GM12865 (cell line): ENCODE measurements at regions not wholly inside any gene's neighbourhood (a gene's known extent, or its start where the extent isn't known, plus 50 kb on each side); places are given as distances from the start of the nearest gene placed in this dataset.

Experiments
- DNase-seq: peaks from one replicate; pipeline ENCODE4 v3.0.0; 2010; ENCODE audit warnings: low read depth
- H3K4me3 ChIP-seq: 2 replicates; pipeline ENCODE4 v1.5.1; 2011; ENCODE audit warnings: mild to moderate bottlenecking, low read depth, low read length, control low read depth
- TF ChIP-seq, protein P1 (sequence below): IDR thresholded peaks from 2 replicates; pipeline ENCODE4 v1.5.1; 2011; ENCODE audit warnings: low read length, control low read depth, low read depth, inconsistent platforms; ENCODE audit not compliant: insufficient read depth; ENCODE audit errors: missing control alignments

DNA sequence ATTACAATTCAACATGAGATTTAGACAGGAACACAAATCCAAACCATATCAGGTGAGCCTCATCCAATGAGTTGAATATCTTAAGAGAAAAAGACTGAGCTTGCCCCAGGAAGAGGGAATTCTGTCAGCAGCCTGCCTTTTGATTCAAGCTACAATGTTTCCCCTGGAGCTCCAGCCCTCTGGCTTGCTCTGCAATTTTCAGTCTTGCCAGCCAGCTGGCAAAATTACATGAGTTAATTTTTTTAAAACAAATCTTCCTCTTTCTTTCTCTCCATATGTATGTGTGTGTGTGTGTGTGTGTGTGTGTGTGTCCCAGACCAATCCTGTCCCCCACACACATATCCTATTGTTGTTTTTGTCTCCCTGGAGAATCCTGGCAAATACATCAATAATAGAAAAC, 313.2 kb downstream of the CDH10 start:
- no peak overlapping the region for H3K4me3 ChIP-seq
- TF ChIP-seq, protein P1, sequence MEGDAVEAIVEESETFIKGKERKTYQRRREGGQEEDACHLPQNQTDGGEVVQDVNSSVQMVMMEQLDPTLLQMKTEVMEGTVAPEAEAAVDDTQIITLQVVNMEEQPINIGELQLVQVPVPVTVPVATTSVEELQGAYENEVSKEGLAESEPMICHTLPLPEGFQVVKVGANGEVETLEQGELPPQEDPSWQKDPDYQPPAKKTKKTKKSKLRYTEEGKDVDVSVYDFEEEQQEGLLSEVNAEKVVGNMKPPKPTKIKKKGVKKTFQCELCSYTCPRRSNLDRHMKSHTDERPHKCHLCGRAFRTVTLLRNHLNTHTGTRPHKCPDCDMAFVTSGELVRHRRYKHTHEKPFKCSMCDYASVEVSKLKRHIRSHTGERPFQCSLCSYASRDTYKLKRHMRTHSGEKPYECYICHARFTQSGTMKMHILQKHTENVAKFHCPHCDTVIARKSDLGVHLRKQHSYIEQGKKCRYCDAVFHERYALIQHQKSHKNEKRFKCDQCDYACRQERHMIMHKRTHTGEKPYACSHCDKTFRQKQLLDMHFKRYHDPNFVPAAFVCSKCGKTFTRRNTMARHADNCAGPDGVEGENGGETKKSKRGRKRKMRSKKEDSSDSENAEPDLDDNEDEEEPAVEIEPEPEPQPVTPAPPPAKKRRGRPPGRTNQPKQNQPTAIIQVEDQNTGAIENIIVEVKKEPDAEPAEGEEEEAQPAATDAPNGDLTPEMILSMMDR, result no peak
- no peak for DNase-seq

DNA sequence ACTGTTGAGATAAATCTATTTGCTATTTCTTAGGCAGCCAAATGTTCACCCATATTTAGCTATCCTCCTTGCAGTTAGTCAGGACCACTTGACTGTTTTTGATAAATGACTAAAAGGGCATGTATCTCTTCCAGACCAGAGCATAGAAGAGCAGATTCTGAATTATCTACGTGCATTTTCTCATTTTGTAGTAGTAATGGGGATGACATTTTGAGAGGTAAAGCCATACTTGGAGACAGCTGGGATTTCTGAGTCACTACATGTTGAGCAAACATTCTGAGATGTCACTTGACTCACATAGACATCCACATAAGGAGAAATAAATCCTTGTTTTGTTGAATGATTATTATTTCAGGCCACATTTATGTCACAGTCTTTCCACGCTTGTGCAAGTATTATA, 297.6 kb downstream of the CDH10 start:
- no peak overlapping the region for H3K4me3 ChIP-seq
- TF ChIP-seq, protein P1, result no peak
- DNase-seq, result no peak

DNA sequence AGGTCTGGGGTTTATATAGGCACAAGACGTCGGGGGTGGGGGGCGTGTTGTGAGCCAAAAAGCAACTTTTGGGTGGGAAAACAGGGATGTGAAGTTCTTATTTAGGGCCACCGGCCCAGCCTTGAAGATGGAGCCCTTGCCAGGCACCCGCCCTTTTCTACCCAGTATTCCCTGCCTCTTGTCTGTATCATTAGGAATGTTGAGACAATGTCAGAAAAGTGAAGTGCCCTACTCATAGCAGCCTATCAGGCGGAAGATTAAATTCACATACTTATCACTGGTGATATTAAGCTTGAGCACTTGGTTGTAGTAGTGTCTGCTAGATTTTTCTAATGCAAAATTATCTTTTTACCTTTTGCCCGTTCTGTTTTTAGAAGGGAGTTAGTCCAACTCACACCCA, 293.5 kb downstream of the CDH10 start:
- no peak for DNase-seq
- no peak overlapping the region for H3K4me3 ChIP-seq
- TF ChIP-seq, protein P1, result no peak

DNA sequence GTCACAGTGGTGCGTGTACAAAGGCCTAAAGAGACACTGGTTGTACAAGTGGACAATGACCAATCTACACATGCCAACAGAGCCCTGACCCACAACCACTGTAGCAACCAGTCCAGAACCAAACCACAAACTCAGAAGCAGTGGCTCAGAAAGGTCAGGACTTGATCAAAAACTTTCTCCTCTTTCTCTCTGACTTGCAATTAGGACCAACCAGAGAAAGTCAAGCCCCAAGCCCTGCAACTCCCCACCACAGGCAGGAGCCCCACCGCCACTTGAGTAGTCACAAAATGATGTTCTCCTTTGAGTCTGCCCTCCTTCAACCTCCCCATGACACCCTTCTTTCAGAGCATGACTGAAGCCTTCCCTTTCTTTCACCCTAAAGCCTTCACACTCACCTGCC, 291.8 kb downstream of the CDH10 start:
- no peak for DNase-seq
- TF ChIP-seq, protein P1, result no peak
- no peak overlapping the region for H3K4me3 ChIP-seq

DNA sequence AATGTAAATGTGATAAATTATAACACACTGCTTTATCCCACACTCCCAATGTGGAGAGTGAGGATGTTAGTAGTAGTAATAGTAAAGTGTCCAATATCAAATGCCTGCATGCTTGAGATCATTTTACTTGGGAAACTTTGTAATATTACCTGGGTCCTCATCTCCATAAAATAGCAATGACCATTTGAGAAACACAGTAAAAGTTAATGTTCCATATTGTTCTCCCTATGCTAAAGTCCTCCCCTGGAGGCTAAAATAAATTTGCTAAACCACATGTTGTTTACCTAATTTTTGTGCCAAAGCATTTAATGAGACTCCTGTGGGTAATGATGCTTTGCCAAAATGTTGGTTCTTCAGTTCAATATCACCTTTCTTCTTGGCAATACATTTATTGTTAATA, 291.2 kb downstream of the CDH10 start:
- no peak for DNase-seq
- H3K4me3 ChIP-seq, result no peak overlapping the region
- TF ChIP-seq, protein P1, result no peak

DNA sequence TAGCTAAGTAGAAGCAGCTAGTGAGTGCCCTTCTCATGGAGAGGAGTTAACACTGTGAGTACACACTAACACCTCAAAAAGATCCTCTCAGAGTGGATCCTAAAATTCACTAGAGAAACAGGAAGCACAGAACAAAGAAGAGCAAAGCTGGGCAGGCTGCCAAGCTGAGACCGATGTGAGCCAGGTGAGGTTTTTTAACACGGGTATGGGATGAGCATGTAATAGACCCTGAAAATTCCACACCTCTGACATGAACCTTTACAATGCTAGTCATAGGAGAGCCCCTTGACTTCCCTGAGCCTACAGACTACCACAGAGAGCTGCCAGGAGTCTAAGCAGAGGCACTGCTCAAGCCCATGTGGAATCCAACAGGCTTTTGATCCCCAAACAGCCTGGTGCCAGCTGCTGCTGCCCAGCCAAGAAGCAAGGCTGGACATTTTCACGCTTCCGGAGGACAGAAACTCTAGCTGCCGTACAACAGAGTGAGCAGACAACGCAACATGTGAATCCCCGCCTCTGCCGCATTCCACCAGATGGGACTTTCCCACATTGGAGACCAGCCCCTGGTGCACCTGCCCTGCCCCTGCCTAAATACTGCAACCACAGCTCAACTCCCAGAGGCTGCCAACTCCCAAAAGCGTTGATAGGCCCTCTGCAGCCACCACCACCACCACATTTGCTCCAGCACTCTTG, 280.8 kb downstream of the CDH10 start:
- TF ChIP-seq, protein P1, result no peak
- DNase-seq, result no peak
- H3K4me3 ChIP-seq, result no peak overlapping the region

DNA sequence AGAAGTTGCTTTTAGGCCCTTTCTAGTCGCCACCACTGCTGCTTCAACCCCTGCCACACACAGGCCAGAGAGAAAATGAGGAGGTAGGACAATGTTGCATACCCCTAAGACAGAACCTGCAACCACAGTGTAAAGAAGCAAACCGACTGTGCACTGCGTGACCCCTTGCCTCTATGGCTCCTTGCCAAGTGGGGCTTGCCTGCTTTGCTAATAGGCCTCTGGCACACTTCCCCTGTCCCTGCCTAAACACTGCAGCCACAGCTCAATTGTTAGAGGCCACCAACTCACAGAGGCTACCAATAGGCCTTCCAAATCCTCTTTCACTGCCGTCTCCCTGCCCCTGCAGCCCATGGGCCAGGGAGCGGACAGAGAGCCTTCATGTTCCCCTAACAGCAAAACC, 280.1 kb downstream of the CDH10 start:
- H3K4me3 ChIP-seq, result no peak overlapping the region
- no peak for DNase-seq
- TF ChIP-seq, protein P1, result no peak
